ENCODE measurements at regions not wholly inside any gene's neighbourhood (a gene's known extent, or its start where the extent isn't known, plus 50 kb on each side); places are given as distances from the start of the nearest gene placed in this dataset.
A peak's percentile ranks its signal among the peaks of the same experiment; 100 is the strongest.
"Not testable (repeated sequence)": the region's sequence is repeated elsewhere in the genome, so short reads cannot be mapped to it uniquely, and the experiment has no call there.

- no peak for DNase-seq
These were observed 183.4 kb upstream of the RFC3 start for GRCh38 chr13:33634546-33634982.

- no peak for DNase-seq
These were observed 181.7 kb upstream of the RFC3 start for GRCh38 chr13:33636243-33636642.

GRCh38 chr13:33636955-33637670 is 180.8 kb upstream of the RFC3 start:
- DNase-seq: no peak

GRCh38 chr13:33637978-33638743 is 179.8 kb upstream of the RFC3 start:
- DNase-seq: no peak

GRCh38 chr13:33639158-33639557 is 178.8 kb upstream of the RFC3 start:
- DNase-seq: no peak

GRCh38 chr13:33639626-33640080 is 178.3 kb upstream of the RFC3 start:
- no peak for DNase-seq

GRCh38 chr13:33640832-33641231 is 177.1 kb upstream of the RFC3 start:
- no peak for DNase-seq

- DNase-seq: peak; percentile 58
These were observed 175.4 kb upstream of the RFC3 start for GRCh38 chr13:33642374-33643065.

GRCh38 chr13:33644581-33645543 is 173.1 kb upstream of the RFC3 start:
- DNase-seq: no peak

GRCh38 chr13:33645591-33646554 is 172.1 kb upstream of the RFC3 start:
- DNase-seq: no peak

- DNase-seq: no peak
These were observed 168.6 kb upstream of the RFC3 start for GRCh38 chr13:33649212-33649878.

- DNase-seq: no peak
These were observed 166.2 kb upstream of the RFC3 start for GRCh38 chr13:33651766-33652165.

GRCh38 chr13:33657274-33657673 is 160.7 kb upstream of the RFC3 start:
- no peak for DNase-seq

- DNase-seq: no peak
These were observed 158.5 kb upstream of the RFC3 start for GRCh38 chr13:33659466-33659865.

GRCh38 chr13:33659894-33660293 is 158.1 kb upstream of the RFC3 start:
- DNase-seq: no peak

- DNase-seq: no peak
These were observed 155.6 kb upstream of the RFC3 start for GRCh38 chr13:33662392-33662791.

GRCh38 chr13:33665626-33666175 is 152.2 kb upstream of the RFC3 start:
- DNase-seq: no peak

GRCh38 chr13:33671560-33671959 is 146.4 kb upstream of the RFC3 start:
- no peak for DNase-seq

GRCh38 chr13:33672022-33672421 is 145.9 kb upstream of the RFC3 start:
- not testable (repeated sequence) for DNase-seq
